ENCODE measurements at regions not wholly inside any gene's neighbourhood (a gene's known extent, or its start where the extent isn't known, plus 50 kb on each side); places are given as distances from the start of the nearest gene placed in this dataset.

DNA sequence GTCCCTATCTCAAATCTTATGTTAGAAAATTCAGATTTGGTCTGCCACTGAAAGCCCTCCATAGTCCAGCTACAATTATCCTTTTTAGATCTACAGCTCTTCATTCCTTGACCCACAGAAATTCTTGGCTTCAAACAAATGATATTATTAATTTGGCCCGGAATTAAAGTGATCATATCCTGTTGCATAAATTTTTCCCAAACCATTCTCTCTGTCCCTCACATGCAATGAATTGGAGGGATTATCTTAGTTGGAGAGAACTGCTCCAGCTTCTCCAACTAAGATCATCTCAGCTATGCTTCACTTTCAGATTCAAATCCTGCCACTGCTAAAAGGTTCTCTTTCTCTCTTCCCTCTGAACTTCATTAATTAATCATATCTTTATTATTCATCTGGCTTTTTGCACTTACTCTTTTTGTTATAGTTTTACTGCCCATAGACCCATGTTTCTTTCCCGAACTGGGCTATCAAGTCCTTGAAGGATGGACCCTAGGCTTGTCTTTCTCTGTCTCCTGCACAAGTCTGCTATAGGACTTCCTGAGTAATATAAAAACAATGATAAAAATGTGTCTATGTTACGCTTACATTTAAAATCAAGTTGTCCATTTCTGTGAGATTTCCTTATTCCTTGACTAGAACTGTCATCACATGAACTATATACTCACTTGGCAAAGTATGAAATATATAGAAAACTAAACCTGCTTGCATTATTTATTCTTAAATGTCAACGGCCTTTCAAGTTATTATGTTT lies 493.9 kb upstream of the MARCKS start:
- H3K27me3 ChIP-seq (ENCODE audit: insufficient read depth, low read depth, severe bottlenecking) = no peaks in the 10 kb centered on the region
- no peaks in the 10 kb centered on the region for H3K9me3 ChIP-seq (ENCODE audit: severe bottlenecking)
- no peak for TF ChIP-seq CTCF (IDR thresholded peaks at IDR 0.05; ENCODE audit: low read depth, low read length)
- no peak for DNase-seq
- no peaks in the 10 kb centered on the region for H3K36me3 ChIP-seq
- H3K4me3 ChIP-seq (ENCODE audit: low read depth, low read length) = no peak overlapping the region
- no peak overlapping the region for H3K27ac ChIP-seq

DNA sequence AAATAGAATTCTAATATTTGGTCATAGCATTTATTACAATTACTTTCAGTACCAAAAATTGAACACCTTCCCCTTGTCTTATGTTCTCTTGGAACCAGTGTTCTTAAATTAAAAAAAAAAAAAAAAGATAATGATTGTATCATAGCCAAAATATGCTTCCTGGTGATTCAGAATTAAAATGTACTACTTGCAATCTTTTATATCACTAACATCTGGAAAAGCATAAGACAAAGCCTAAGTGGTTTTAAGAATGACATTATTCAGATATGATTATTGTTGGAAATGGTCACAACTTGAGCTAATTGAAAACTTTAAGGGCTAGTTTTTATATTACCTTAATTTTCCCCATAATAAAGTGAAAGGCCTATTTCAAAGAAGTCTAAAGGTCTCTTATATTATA lies 493.3 kb upstream of the MARCKS start:
- TF ChIP-seq CTCF (IDR thresholded peaks at IDR 0.05; ENCODE audit: low read depth, low read length) = no peak
- Histone ChIP-seq H3K27ac (no peak overlapping the region), H3K36me3 (no peaks in the 10 kb centered on the region), H3K9me3 (ENCODE audit: severe bottlenecking) (no peaks in the 10 kb centered on the region), H3K27me3 (ENCODE audit: insufficient read depth, low read depth, severe bottlenecking) (no peaks in the 10 kb centered on the region), H3K4me3 (ENCODE audit: low read depth, low read length) (no peak overlapping the region)
- no peak for DNase-seq

GRCh38 chr6:113364766-113365165 lies 492.4 kb upstream of the MARCKS start:
- Histone ChIP-seq H3K27ac (no peak overlapping the region), H3K4me3 (ENCODE audit: low read depth, low read length) (no peak overlapping the region), H3K27me3 (ENCODE audit: insufficient read depth, low read depth, severe bottlenecking) (no peaks in the 10 kb centered on the region), H3K36me3 (no peaks in the 10 kb centered on the region), H3K9me3 (ENCODE audit: severe bottlenecking) (no peaks in the 10 kb centered on the region)
- no peak for TF ChIP-seq CTCF (IDR thresholded peaks at IDR 0.05; ENCODE audit: low read depth, low read length)
- DNase-seq = no peak

DNA sequence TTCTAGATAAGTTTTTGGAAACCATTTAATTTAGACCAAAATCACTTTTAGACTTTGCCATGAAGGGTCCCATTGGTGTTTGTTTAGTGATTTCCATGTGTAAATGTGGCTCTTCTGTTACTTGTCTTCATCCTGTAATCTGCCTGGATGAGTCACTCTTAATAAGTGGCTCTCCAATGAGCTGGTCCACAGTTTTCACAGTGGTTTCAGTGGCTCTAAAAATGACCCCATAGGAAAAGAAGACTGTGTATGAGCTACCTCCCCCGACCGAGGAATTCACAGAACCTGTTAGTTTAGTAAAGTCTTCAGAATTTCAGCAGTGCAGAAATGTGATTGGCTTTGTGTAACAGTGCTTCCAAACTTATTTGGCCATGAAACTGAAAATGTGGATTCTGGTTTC lies 492.0 kb upstream of the MARCKS start:
- H3K9me3 ChIP-seq (ENCODE audit: severe bottlenecking) = no peaks in the 10 kb centered on the region
- no peak for TF ChIP-seq CTCF (IDR thresholded peaks at IDR 0.05; ENCODE audit: low read depth, low read length)
- H3K4me3 ChIP-seq (ENCODE audit: low read depth, low read length) = no peak overlapping the region
- no peak for DNase-seq
- H3K27ac ChIP-seq = no peak overlapping the region
- no peaks in the 10 kb centered on the region for H3K27me3 ChIP-seq (ENCODE audit: insufficient read depth, low read depth, severe bottlenecking)
- no peaks in the 10 kb centered on the region for H3K36me3 ChIP-seq

DNA sequence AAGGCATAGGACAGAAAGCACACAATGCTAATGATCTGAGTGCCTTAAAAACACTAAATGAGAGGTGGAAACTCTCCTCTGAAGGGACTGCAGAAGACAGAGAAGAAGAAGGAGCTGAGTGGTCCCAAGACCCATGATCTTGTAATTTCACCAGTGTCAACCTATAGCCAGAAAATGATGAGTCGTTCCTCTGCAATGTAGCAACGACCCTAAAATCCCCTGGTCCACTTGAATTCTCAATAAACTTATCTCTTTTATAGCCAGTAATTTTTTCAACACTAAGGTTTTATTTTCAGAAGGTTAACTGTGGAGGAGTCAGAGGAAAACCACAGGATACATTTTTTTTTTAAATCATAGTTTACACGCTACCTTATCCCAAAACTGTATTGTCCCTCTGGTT lies 490.6 kb upstream of the MARCKS start:
- Histone ChIP-seq H3K9me3 (ENCODE audit: severe bottlenecking) (no peaks in the 10 kb centered on the region), H3K27me3 (ENCODE audit: insufficient read depth, low read depth, severe bottlenecking) (no peaks in the 10 kb centered on the region), H3K27ac (no peak overlapping the region), H3K36me3 (no peaks in the 10 kb centered on the region), H3K4me3 (ENCODE audit: low read depth, low read length) (no peak overlapping the region)
- TF ChIP-seq CTCF (IDR thresholded peaks at IDR 0.05; ENCODE audit: low read depth, low read length) = no peak
- no peak for DNase-seq

All from WERI-Rb-1 (cell line).